Fibroblast of skin of left quadriceps (primary cell): ENCODE measurements at regions not wholly inside any gene's neighbourhood (a gene's known extent, or its start where the extent isn't known, plus 50 kb on each side); places are given as distances from the start of the nearest gene placed in this dataset.

Source experiments
- DNase-seq, 2 experiments: peaks; one replicate each; pipeline ENCODE4 v3.0.0-alpha.2; 2013; ENCODE audit warnings: low read depth in 2 of 2

GRCh38 chr18:67380867-67381266 lies 135.7 kb downstream of the DSEL start:
- no peak for DNase-seq

DNA sequence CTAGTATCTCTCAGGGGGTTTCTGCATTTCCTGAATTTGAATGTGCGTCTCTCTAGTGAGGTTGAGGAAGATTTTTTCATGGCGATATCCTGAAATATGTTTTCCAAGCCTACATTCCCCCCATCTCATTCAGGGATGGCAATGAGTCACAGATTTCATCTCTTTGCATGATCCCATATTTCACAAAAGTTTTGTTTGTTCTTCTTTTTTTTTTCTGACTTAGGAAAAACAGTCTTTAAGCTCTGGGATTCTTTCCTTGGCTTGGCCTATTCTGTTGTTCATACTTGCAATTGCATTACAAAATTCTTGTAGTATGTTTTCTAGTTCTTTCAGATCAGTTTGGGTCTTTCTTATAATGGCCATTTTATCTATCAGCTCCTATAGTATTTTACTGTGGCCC lies 136.5 kb downstream of the DSEL start:
- DNase-seq: peak; percentile 14 to 17

DNA sequence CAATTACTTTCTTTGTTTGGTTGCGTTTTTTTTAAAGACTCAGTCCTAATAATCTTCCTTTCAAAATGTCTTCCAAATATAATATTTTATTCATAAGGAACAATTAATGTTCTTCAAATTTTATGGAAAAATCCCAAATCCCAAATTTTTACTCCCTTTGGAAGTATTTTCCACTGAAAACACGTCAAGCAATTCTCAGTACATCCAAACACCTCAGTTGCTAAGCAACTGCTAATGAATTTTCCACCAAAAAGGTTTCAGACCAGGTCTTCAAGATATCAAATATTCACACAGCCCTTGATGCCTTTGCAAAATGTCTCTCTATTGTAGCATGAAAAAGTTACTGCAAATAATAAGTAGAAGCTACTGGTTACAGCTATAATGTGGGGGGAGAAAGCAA lies 140.1 kb downstream of the DSEL start:
- no peak for DNase-seq

DNA sequence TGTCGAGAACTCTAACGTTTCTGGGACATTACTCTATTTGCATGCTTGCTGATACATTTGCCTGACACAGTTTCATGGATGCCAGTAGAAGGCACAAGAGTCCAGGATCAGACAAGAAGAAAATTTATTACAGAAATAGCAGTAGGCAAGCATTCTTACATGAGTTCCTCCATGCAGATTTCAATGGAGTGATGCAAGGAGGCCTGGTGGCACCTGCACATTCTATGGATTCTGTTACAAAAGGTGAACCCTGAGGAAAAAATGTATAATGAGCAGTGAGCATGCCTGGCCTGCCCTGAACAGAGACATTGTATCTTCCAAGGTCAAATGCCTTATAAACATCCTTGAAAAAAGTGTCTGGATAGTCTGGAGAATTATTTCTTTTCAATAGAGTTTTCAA lies 142.9 kb downstream of the DSEL start:
- DNase-seq: no peak

DNA sequence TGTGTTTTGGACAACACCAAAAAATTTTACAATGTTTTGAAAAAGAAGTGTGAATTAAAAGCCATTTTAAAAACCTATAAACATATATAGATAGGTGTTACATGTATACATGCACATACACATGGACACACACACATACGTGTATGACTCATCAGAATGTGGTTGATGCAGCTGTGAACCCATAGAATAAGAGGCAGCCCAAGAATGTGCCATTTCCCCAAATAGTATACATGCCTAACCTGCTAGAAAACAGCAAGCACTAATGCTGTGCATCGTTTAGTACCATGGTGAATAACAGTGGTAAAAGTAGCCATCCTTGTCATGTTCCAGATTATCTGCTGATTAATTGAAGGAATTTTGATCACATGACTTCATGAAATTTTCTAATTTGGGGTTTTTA lies 149.0 kb downstream of the DSEL start:
- DNase-seq: peak; percentile 12 to 15

GRCh38 chr18:67363694-67364093 lies 152.8 kb downstream of the DSEL start:
- DNase-seq: no peak

- no peak for DNase-seq
Measured at GRCh38 chr18:67362906-67363305, 153.6 kb downstream of the DSEL start.

- DNase-seq: peak; percentile 79 to 83
Measured at GRCh38 chr18:67359873-67360838, 156.4 kb downstream of the DSEL start.

DNA sequence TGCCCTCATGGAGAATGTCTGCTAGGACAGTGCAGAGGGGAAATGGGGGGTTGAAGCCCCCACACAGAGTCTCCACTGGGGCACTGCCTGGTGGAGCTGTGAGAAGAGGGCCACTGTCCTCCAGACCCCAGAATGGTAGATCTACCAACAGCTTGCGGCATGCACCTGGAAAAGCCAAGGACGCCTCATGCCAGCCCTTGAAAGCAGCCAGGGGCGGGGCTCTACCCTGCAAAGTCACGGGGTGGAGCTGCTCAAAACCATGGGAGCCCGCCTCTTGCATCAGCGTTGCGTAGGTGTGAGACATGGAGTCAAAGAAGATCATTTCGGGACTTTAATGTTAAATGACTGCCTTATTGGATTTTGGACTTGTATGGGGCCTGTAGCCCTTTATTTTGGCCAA lies 157.6 kb downstream of the DSEL start:
- DNase-seq: no peak

GRCh38 chr18:67354692-67355091 lies 161.8 kb downstream of the DSEL start:
- no peak for DNase-seq

GRCh38 chr18:67354091-67354490 lies 162.4 kb downstream of the DSEL start:
- DNase-seq: no peak

- DNase-seq: no peak
Measured at GRCh38 chr18:67347438-67347837, 169.1 kb downstream of the DSEL start.

GRCh38 chr18:67342159-67342558 lies 174.4 kb downstream of the DSEL start:
- DNase-seq: no peak

DNA sequence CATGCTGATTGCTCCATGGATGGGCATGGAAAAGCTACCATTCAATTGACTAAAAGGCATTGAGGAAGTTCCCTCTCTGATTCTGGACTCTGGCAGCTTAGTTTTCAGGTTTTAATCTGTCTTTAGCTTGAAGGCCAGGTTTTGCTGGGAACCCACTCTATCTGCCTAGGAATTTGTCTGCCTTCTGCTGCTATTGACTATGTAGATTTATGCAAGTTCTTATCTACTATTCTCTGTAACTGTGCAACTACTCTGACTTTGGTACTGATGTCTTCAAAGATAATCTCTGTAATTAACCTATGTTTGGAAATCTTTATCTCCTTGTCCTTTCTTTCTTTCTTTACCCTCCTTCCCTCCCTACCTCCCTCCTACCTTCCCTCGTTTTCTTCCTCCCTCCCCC lies 178.8 kb downstream of the DSEL start:
- DNase-seq: no peak

GRCh38 chr18:67331857-67332256 lies 184.7 kb downstream of the DSEL start:
- DNase-seq: no peak

DNA sequence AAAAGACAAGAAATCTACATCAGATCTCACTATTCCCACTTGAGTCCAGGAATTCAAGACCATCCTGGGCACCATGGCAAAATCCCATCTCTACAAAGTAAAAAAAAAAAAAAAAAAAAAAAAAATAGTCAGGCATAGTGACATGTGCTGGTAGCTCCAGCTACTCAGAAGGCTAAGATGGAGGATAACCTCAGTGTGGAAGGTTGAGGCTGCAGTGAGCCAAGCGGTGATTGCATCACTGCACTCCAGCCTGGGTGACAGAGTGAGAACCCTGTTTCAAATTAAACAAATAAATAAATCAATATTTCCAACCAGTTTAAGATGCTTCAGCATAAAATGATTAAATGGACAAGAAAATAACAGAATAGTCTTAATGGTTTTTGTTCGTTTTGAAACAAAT lies 197.4 kb downstream of the DSEL start:
- no peak for DNase-seq

DNA sequence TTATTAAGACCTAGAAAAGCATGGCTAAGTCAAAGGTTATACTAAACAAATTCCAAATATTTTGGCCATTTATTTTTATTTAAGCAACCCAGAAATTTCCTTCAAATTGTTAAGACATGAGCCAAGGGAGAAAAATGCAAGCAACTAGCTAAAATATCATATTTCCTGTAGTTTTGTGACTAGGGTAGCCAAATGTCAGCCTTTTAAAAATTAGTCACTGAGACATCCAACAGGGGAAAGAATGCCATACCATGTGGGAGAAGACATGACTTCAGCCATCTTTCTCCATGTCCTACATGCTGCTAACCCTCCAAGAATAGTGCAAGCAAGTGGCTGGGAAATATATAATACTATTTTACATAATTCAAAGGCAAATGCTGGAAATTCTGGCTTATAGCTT lies 197.9 kb downstream of the DSEL start:
- peak in 1 of 2 experiments; percentile 6 for DNase-seq

DNA sequence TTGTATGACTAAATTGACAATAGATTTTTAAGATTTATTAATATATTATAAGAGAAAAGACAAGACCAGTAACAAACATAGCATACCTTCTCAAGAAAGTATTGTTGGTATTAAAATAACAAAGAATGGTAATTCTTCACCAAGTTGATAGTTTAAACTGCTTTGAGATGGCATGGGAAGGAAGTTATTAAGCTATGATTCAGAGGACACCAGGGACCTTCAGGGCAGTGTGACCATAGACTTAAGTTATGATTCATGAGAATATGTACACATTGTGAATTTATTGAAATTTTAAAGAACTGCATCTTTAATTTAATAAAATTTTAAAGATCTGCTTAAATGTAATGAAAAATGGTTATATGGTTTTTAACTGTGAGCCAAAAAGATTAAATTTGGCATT lies 205.7 kb downstream of the DSEL start:
- DNase-seq: no peak

DNA sequence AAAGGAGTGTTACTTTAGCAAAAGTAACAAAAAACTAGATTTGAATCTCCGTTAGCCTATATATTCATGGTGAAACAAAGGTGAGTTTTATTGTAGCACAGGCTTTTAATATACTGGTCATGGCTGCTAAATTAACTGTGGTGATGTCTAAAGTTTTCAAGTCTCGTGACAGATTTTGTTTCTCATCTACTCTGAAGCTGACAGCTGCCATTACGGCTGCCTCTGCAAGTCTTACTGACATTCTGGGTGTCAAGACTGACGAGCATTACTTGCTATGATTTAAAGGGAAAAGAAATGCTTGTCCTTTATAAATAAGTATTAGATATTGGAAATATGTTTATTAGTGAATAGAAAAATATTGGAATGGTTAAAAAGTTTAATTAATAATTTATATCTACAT lies 207.7 kb downstream of the DSEL start:
- no peak for DNase-seq

DNA sequence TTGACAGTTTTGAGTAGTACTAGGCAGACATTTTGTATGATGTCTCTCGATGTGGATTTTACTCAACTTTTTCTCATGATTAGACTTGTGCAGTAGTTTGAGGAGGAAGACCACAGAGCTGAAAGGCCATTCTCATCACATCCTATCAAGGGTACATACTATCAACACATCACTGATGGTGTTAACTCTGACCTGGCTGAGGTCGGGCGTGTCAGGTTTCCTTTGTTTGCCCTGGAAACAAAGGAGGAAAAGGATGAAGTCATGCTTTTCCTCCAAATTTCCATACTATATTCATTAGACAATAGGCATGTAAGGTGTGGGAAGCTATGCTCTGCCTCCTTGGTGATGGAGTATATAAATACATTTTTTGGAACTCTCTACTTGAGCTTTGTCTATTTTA lies 211.1 kb downstream of the DSEL start:
- no peak for DNase-seq

DNA sequence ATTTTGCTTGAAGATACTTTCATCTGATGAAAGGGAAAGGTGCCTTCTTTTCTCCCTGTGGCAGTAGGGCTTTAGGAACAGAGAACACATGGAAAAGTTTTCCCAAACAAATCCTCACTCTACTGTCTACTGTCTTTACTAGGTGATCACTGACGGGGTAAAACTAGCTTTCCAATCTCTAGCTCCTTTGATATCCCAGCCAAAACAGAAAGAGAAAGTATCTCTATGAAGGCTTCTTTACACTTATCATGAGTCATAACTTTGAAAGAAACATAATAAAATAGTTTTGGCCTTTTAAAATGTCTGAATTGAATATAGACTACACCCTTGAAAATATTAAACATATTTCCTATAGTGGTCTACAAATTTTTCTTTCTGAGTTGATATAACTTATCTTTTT lies 214.5 kb downstream of the DSEL start:
- no peak for DNase-seq

- DNase-seq: no peak
Measured at GRCh38 chr18:67301592-67301991, 214.9 kb downstream of the DSEL start.

DNA sequence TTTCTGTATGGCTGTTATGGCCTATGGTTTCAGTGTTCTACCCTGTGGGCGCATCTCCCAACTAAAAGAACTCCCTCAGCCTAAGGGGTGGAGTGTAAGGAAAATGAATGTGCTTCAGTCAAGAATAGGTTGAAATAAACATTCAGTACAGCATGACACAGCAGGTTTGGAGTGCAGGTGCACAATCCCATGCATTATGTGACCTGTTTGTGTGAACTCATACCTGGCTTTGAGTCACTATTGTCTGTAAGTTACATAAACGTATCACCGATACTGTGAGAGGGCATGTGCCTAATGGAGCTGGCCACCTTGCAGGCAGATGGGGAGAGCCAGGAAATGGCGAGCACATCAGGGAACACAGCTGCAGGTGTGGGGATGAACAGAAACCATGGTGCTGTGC lies 216.0 kb downstream of the DSEL start:
- DNase-seq: no peak

GRCh38 chr18:67292814-67293213 lies 223.7 kb downstream of the DSEL start:
- DNase-seq: no peak
